Tibial nerve (tissue), 4 donors: ENCODE measurements at regions not wholly inside any gene's neighbourhood (a gene's known extent, or its start where the extent isn't known, plus 50 kb on each side); places are given as distances from the start of the nearest gene placed in this dataset.

Experiments used
- DNase-seq, 2 donors: peaks; one replicate each; pipeline ENCODE4 v3.0.0-alpha.2; 2019; ENCODE audit warnings: low spot score in 2 of 2
- H3K27ac ChIP-seq, 4 donors: fragments of 200-600 bp; sonication (generic) in 3 of 4; one replicate each; pipeline ENCODE4 v1.5.1; 2017 to 2019; ENCODE audit warnings: mild to moderate bottlenecking in 1 of 4
- H3K27me3 ChIP-seq, 2 donors: fragments of 200-600 bp; sonication (generic) in 1 of 2; one replicate each; pipeline versions ENCODE4 v1.5.1 to v1.6.0; 2017 to 2019
- H3K36me3 ChIP-seq, 3 donors: fragments of 200-600 bp; sonication (generic); one replicate each; pipeline ENCODE4 v1.5.1; 2018 to 2019
- H3K4me1 ChIP-seq, 4 donors: fragments of 200-600 bp; sonication (generic) in 3 of 4; one replicate each; pipeline ENCODE4 v1.5.1; 2017 to 2019
- H3K4me3 ChIP-seq, 4 donors: fragments of 200-600 bp; sonication (generic) in 3 of 4; one replicate each; pipeline ENCODE4 v1.5.1; 2017 to 2019; ENCODE audit warnings: mild to moderate bottlenecking in 1 of 4, moderate library complexity in 1 of 4
- H3K9me3 ChIP-seq, 4 donors: fragments of 200-600 bp; sonication (generic) in 3 of 4; one replicate each; pipeline ENCODE4 v1.5.1; 2017 to 2019
- EP300 ChIP-seq, 2 donors: sonication (generic); formaldehyde crosslinking; IDR thresholded peaks; one replicate each; pipeline ENCODE4 v1.6.1; 2017; ENCODE audit warnings: antibody characterized with exemption in 2 of 2, mild to moderate bottlenecking in 1 of 2
- POLR2A ChIP-seq, 2 donors: fragments of 450-650 bp; IDR thresholded peaks; one replicate each; pipeline ENCODE4 v1.6.1; 2017; ENCODE audit warnings: antibody characterized with exemption in 2 of 2, mild to moderate bottlenecking in 2 of 2, moderate library complexity in 2 of 2
- WGBS, 2 donors: methylation state at CpG; one replicate each; pipeline ENCODE4 v1.1.5; 2018; 5-methylcytosine and 5-hydroxymethylcytosine counted together
- TF ChIP-seq, protein P1 (sequence below), 5 experiments: fragments of 200-600 bp in 3 of 5; fragments of 450-650 bp in 2 of 5; sonication (generic) in 3 of 5; IDR thresholded peaks; one replicate each; pipeline ENCODE4 v1.5.1; 2016 to 2019; ENCODE audit warnings: antibody characterized with exemption in 5 of 5, mild to moderate bottlenecking in 3 of 5, moderate library complexity in 2 of 5

DNA sequence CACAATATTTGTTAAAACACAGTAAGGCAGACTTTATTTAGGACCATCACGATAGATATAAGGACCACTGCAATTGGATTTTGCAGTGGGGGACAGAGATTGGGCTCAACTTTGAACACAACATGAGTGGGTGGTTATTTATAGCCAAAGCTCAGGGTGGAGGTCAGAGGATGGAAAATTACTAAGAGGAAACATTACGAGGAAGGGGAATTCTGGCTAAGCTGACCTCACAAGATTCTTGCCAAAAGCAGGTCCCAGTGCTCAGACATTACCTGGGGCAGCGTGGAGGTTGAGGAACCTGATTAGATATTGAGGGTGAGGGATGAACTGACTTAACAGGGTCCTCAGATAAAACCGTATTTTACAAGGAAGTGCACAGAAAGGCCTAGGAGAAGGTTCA is 88.9 kb upstream of the NBEA start:
- no peaks in the 10 kb centered on the region for H3K36me3 ChIP-seq
- 65 to 69% methylated on average over 4 of the region's 4 CpGs for WGBS, 2 donors
- no peak for DNase-seq
- TF ChIP-seq EP300 (IDR thresholded peaks at IDR 0.05) = no peak
- TF ChIP-seq, protein P1, sequence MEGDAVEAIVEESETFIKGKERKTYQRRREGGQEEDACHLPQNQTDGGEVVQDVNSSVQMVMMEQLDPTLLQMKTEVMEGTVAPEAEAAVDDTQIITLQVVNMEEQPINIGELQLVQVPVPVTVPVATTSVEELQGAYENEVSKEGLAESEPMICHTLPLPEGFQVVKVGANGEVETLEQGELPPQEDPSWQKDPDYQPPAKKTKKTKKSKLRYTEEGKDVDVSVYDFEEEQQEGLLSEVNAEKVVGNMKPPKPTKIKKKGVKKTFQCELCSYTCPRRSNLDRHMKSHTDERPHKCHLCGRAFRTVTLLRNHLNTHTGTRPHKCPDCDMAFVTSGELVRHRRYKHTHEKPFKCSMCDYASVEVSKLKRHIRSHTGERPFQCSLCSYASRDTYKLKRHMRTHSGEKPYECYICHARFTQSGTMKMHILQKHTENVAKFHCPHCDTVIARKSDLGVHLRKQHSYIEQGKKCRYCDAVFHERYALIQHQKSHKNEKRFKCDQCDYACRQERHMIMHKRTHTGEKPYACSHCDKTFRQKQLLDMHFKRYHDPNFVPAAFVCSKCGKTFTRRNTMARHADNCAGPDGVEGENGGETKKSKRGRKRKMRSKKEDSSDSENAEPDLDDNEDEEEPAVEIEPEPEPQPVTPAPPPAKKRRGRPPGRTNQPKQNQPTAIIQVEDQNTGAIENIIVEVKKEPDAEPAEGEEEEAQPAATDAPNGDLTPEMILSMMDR (IDR thresholded peaks at IDR 0.05) = no peak
- TF ChIP-seq POLR2A (IDR thresholded peaks at IDR 0.05) = no peak
- H3K4me3 ChIP-seq = no peak overlapping the region
- no peaks in the 10 kb centered on the region for H3K4me1 ChIP-seq
- no peaks in the 10 kb centered on the region for H3K9me3 ChIP-seq
- H3K27me3 ChIP-seq = no peaks in the 10 kb centered on the region
- H3K27ac ChIP-seq = no peak overlapping the region

GRCh38 chr13:34857558-34858325 is 84.3 kb upstream of the NBEA start:
- Histone ChIP-seq H3K36me3 (no peaks in the 10 kb centered on the region), H3K4me1 (no peaks in the 10 kb centered on the region)
- TF ChIP-seq, protein P1 (IDR thresholded peaks at IDR 0.05) = no peak
- no peak for TF ChIP-seq EP300 (IDR thresholded peaks at IDR 0.05)
- no peak for TF ChIP-seq POLR2A (IDR thresholded peaks at IDR 0.05)

DNA sequence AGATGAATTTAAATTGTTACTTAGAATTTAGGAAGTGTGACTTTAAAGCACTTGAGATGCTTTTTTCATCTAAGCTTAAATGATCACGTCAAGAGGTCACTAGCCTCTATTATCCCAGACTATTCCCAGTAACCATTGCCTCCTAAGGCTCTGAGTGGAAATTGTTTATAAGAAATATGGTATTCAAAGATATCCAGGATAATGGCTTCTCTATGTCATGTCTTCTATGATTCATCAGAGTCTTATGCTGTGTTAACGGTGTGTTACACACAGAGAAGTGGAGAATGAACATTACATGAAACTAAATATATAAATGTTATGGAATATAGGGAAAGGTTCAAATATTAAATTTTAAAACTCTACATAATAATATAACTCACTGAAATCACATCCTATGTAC is 79.8 kb upstream of the NBEA start:
- TF ChIP-seq EP300 (IDR thresholded peaks at IDR 0.05) (no peak), POLR2A (IDR thresholded peaks at IDR 0.05) (no peak)
- TF ChIP-seq, protein P1 (IDR thresholded peaks at IDR 0.05) = no peak
- Histone ChIP-seq H3K4me1 (no peaks in the 10 kb centered on the region), H3K4me3 (no peak overlapping the region), H3K36me3 (no peaks in the 10 kb centered on the region), H3K9me3 (no peaks in the 10 kb centered on the region), H3K27ac (no peak overlapping the region), H3K27me3 (no peaks in the 10 kb centered on the region)
- 50 to 63% methylated on average over 2 of the region's 2 CpGs for WGBS, 2 donors
- DNase-seq = no peak

More at GRCh38 chr13:34857558-34858325, 84.3 kb upstream of the NBEA start:
- Histone ChIP-seq H3K4me3 (no peak overlapping the region), H3K27ac (no peak overlapping the region), H3K9me3 (no peaks in the 10 kb centered on the region), H3K27me3 (no peaks in the 10 kb centered on the region)
- no peak for DNase-seq

DNA sequence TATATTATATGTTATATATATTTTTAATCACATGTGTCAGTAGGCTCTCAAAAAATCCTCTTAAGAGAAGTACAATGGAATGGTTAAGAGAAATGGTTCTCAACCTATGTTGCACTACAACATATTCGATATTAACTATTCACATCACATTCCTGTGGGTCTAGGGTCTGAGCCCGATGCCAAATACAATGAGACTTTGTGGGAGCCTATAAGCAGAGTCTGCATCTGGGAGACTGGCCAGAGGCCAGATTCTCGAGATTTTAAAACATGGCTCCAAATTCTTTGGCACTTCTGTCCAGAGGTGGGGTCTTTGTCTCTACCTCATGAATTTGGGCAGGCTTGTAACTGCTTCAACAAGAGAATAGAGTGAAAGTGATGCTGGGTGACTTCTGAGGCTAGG is 79.4 kb upstream of the NBEA start:
- no peak for TF ChIP-seq POLR2A (IDR thresholded peaks at IDR 0.05)
- TF ChIP-seq, protein P1 (IDR thresholded peaks at IDR 0.05) = no peak
- no peak for TF ChIP-seq EP300 (IDR thresholded peaks at IDR 0.05)
- Histone ChIP-seq H3K4me1 (no peaks in the 10 kb centered on the region), H3K36me3 (no peaks in the 10 kb centered on the region), H3K27me3 (no peaks in the 10 kb centered on the region), H3K4me3 (no peak overlapping the region), H3K27ac (no peak overlapping the region), H3K9me3 (no peaks in the 10 kb centered on the region)
- DNase-seq = no peak
- 38 to 57% methylated on average over 3 of the region's 3 CpGs for WGBS, 2 donors

DNA sequence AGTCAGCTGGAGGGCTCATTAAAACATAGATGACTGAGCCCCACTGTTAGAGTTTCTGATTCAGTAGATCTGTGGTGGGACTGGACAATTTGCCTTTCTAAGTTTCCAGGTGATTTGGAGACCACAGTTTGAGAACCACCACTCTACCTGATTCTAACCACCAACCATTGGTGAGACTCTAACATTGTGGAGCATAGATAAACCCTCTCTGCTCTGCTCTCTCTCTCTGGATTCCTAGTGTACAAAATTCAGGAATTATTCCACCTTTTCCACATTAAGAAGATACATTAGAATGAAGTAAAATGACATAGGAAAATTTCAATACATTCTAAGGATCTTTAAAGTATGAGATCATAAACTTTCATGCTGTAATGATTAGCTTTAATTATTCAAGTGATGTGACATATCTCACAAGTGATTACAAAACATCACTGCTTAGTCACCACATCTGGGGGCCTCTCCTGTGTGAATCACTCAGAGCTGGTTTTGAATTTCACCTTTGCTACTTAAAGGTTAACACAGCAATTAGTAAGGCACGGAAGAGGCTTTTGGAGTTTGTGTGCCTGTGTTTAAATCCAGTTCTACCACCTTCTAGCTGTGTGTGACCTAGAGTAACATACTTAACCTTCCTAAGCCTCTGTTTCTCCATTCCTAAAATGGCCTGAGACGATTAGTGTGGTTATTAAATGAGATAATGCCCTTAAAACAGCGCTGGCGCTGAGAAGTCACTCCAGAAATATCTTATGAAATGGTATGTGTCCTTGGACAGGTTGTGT is 78.5 kb upstream of the NBEA start:
- H3K36me3 ChIP-seq = no peaks in the 10 kb centered on the region
- H3K27me3 ChIP-seq = no peaks in the 10 kb centered on the region
- no peak for TF ChIP-seq POLR2A (IDR thresholded peaks at IDR 0.05)
- no peak for TF ChIP-seq EP300 (IDR thresholded peaks at IDR 0.05)
- TF ChIP-seq, protein P1 (IDR thresholded peaks at IDR 0.05) = no peak
- H3K4me1 ChIP-seq = no peaks in the 10 kb centered on the region
- DNase-seq = no peak
- H3K9me3 ChIP-seq = no peaks in the 10 kb centered on the region
- 80 to 83% methylated on average over 4 of the region's 4 CpGs for WGBS, 2 donors
- H3K27ac ChIP-seq = no peak overlapping the region
- H3K4me3 ChIP-seq = no peak overlapping the region
